ENCODE measurements at regions not wholly inside any gene's neighbourhood (a gene's known extent, or its start where the extent isn't known, plus 50 kb on each side); places are given as distances from the start of the nearest gene placed in this dataset.

DNA sequence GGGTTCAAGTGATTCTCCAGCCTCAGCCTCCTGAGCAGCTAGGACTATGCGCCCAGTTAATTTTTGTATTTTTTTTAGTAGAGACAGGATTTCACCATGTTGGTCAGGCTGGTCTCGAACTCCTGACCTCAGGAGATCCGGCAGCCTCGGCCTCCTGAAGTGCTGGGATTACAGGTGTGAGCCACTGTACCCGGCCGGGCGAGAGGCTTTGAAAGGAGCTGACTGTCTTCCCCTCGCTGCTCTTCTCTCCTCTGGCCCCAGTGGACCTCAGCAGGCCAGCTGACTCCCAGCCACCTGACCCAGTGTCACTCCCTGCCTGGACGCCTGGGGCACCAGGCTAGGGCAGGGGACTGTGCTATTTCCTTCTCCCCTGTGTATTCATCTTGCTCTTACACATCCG, 89.5 kb upstream of the ANKRD55 start:
- CTCF ChIA-PET: no interaction called here
- Histone ChIP-seq H3K9me3 (ENCODE audit: control insufficient read depth in 1 of 2, insufficient read depth in 1 of 2, low read length in 2 of 2) (no peaks in the 10 kb centered on the region), H3K4me3 (ENCODE audit: low read length) (no peak overlapping the region), H3K4me1 (ENCODE audit: insufficient read depth, low read length) (peaks cover 33% of the 10 kb centered on the region), H3K27me3 (ENCODE audit: control insufficient read depth in 1 of 2, insufficient read depth in 2 of 2, low read length in 2 of 2) (no peaks in the 10 kb centered on the region), H3K36me3 (ENCODE audit: insufficient read depth, low read length) (no peaks in the 10 kb centered on the region), H3K27ac (ENCODE audit: low read depth in 1 of 2, low read length in 2 of 2) (no peak overlapping the region)
- DNase-seq (no peak), ATAC-seq (ENCODE audit: poor library complexity) (no peak)
- H3K9me3 Mint-ChIP-seq: no peaks in the 10 kb centered on the region
- intact Hi-C loops (cut with DNase I, micrococcal nuclease): no loop called here
- H3K27me3 Mint-ChIP-seq: no peaks in the 10 kb centered on the region
- no peak overlapping the region for H3K4me3 Mint-ChIP-seq
- H3K36me3 Mint-ChIP-seq (ENCODE audit: low read depth): no peaks in the 10 kb centered on the region
- POLR2A ChIA-PET: no interaction called here
- H3K27ac Mint-ChIP-seq: no peak overlapping the region
- peaks cover 61% of the 10 kb centered on the region for H3K4me1 Mint-ChIP-seq (ENCODE audit: low read depth)
- no peak for TF ChIP-seq CTCF (IDR thresholded peaks at IDR 0.05)

DNA sequence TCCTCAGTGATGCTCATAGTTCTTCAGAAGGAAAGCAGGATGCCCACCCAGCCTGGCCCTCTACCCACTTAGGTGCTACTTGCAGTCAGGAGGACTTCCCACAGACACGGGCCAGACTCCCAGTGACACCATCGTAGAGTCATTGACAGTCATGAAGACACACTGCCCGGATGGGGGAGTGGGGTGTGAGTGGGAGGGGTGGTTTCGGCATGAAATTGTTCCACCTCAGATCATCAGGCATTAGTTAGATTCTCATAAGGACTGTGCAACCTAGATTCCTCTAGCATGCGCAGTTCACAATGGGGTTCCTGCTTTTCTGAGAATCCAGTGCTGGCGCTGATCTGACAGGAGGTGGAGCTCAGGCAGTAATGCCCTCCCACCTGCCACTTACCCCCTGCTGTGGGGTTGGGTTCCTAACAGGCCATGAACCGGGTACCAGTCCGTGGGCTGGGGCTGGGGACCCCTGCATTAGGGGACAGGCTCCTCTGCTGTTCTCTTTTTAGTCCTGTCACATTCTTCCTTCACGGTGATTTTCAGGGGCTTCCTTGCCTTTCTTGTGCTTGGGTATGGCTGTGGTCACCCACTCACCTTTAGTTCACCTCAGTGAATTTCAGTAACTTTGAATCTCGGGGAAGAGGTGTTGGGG, 88.2 kb upstream of the ANKRD55 start:
- Histone ChIP-seq H3K9me3 (ENCODE audit: control insufficient read depth in 1 of 2, insufficient read depth in 1 of 2, low read length in 2 of 2) (no peaks in the 10 kb centered on the region), H3K4me3 (ENCODE audit: low read length) (no peak overlapping the region), H3K4me1 (ENCODE audit: insufficient read depth, low read length) (peaks cover 21% of the 10 kb centered on the region), H3K36me3 (ENCODE audit: insufficient read depth, low read length) (no peaks in the 10 kb centered on the region), H3K27ac (ENCODE audit: low read depth in 1 of 2, low read length in 2 of 2) (no peak overlapping the region), H3K27me3 (ENCODE audit: control insufficient read depth in 1 of 2, insufficient read depth in 2 of 2, low read length in 2 of 2) (no peaks in the 10 kb centered on the region)
- POLR2A ChIA-PET: no interaction called here
- Mint-ChIP-seq H3K9me3 (no peaks in the 10 kb centered on the region), H3K27me3 (no peaks in the 10 kb centered on the region), H3K36me3 (ENCODE audit: low read depth) (no peaks in the 10 kb centered on the region), H3K4me3 (no peak overlapping the region), H3K27ac (peak overlapping the region; percentile 47), H3K4me1 (ENCODE audit: low read depth) (peaks cover 58% of the 10 kb centered on the region)
- CTCF ChIA-PET: no interaction called here
- DNase-seq (peak in 1 of 14 experiments; percentile 14), ATAC-seq (ENCODE audit: poor library complexity) (no peak)
- intact Hi-C loops (cut with DNase I, micrococcal nuclease): no loop called here
- no peak for TF ChIP-seq CTCF (IDR thresholded peaks at IDR 0.05)

GRCh38 chr5:56320686-56321085, 87.6 kb upstream of the ANKRD55 start:
- H3K4me1 ChIP-seq (ENCODE audit: insufficient read depth, low read length): peaks cover 20% of the 10 kb centered on the region
- ATAC-seq (ENCODE audit: poor library complexity): no peak
- DNase-seq: no peak
- H3K27me3 Mint-ChIP-seq: no peaks in the 10 kb centered on the region
- TF ChIP-seq CTCF (IDR thresholded peaks at IDR 0.05): no peak
- H3K27ac ChIP-seq (ENCODE audit: low read depth in 1 of 2, low read length in 2 of 2): no peak overlapping the region
- H3K27ac Mint-ChIP-seq: no peak overlapping the region
- H3K36me3 ChIP-seq (ENCODE audit: insufficient read depth, low read length): no peaks in the 10 kb centered on the region
- peaks cover 58% of the 10 kb centered on the region for H3K4me1 Mint-ChIP-seq (ENCODE audit: low read depth)
- no peaks in the 10 kb centered on the region for H3K27me3 ChIP-seq (ENCODE audit: control insufficient read depth in 1 of 2, insufficient read depth in 2 of 2, low read length in 2 of 2)
- POLR2A ChIA-PET: interaction anchor here (1.4 kb wide), 1 partner anchor 8 kb away, joined by 4 read pairs; no protein-coding TSS in a partner anchor
- H3K9me3 Mint-ChIP-seq: no peaks in the 10 kb centered on the region
- H3K4me3 Mint-ChIP-seq: no peak overlapping the region
- intact Hi-C loops (cut with DNase I, micrococcal nuclease): no loop called here
- H3K4me3 ChIP-seq (ENCODE audit: low read length): no peak overlapping the region
- CTCF ChIA-PET: no interaction called here
- no peaks in the 10 kb centered on the region for H3K36me3 Mint-ChIP-seq (ENCODE audit: low read depth)
- H3K9me3 ChIP-seq (ENCODE audit: control insufficient read depth in 1 of 2, insufficient read depth in 1 of 2, low read length in 2 of 2): no peaks in the 10 kb centered on the region

Measured in CD4-positive, alpha-beta T cell (primary cell).